ENCODE measurements at regions not wholly inside any gene's neighbourhood (a gene's known extent, or its start where the extent isn't known, plus 50 kb on each side); places are given as distances from the start of the nearest gene placed in this dataset.

DNA sequence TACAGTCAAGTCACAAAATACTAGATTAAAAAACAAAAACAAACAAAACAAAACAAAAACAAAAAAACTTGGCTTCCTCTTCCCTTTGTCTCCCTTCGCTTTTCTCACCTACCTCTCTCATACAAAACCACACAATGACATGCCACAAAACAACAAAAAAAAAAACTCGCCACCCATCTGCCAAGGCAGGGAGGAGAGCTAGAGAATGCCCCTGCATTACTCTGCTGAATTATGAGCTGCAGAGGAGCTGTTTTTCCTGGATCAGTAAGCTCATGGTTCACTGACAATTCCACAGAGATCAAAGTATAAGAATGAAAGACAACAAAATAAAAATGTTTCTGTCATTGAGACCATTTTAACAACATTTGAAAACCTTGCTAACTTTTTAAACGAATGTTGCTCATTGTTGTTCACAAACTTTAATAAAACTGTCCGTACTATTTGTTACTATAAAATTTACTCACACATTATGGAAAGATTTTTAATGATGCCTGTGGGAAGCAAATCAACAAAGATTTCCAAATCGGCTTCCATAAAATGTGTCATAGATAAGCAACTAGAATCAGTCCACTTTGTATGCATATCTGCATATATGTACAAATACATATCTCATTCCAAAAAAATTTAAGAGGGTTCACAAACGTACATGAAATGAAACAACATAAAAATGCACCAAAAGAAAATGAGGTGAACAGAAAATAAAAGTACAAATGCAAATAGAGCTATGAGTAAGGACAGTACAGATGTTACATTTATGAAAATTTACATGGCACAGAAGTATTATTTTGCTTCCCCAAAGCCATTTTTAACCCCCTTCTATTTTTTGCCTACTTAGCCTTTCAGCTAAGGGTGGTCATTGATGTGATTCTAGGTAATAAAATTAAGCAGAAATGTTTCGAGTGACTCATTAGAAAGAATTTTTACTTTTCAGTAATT, 252.4 kb upstream of the FAT4 start:
- TF ChIP-seq, protein P1, sequence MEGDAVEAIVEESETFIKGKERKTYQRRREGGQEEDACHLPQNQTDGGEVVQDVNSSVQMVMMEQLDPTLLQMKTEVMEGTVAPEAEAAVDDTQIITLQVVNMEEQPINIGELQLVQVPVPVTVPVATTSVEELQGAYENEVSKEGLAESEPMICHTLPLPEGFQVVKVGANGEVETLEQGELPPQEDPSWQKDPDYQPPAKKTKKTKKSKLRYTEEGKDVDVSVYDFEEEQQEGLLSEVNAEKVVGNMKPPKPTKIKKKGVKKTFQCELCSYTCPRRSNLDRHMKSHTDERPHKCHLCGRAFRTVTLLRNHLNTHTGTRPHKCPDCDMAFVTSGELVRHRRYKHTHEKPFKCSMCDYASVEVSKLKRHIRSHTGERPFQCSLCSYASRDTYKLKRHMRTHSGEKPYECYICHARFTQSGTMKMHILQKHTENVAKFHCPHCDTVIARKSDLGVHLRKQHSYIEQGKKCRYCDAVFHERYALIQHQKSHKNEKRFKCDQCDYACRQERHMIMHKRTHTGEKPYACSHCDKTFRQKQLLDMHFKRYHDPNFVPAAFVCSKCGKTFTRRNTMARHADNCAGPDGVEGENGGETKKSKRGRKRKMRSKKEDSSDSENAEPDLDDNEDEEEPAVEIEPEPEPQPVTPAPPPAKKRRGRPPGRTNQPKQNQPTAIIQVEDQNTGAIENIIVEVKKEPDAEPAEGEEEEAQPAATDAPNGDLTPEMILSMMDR (IDR thresholded peaks at IDR 0.05; ENCODE audit: low read length), result no peak
- TF ChIP-seq EZH2 (optimal IDR thresholded peaks at IDR 0.05; ENCODE audit: low read depth, low read length) (no peak), EZH2phosphoT487 (IDR thresholded peaks at IDR 0.05; ENCODE audit: low read length) (no peak)
